HL-60 (cell line): ENCODE measurements at regions not wholly inside any gene's neighbourhood (a gene's known extent, or its start where the extent isn't known, plus 50 kb on each side); places are given as distances from the start of the nearest gene placed in this dataset.

Experiments
- CTCF ChIP-seq: IDR thresholded peaks from one replicate; pipeline ENCODE4 v1.5.1; 2011; ENCODE audit warnings: low read length, control low read depth, inconsistent platforms; ENCODE audit not compliant: insufficient read depth
- POLR2AphosphoS5 ChIP-seq: IDR thresholded peaks from 2 replicates; pipeline ENCODE4 v1.6.1; 2012; ENCODE audit warnings: low read depth
- REST ChIP-seq: IDR thresholded peaks from 2 replicates; pipeline ENCODE4 v1.6.1; 2012; ENCODE audit warnings: low read depth; ENCODE audit not compliant: insufficient replicate concordance

- TF ChIP-seq CTCF (no peak), POLR2AphosphoS5 (no peak), REST (no peak)
Measured at GRCh38 chr4:140250989-140251552, 97.1 kb upstream of the MAML3 start.
